Activated CD4-positive, CD25-positive, alpha-beta regulatory T cell (primary cell): ENCODE measurements at regions not wholly inside any gene's neighbourhood (a gene's known extent, or its start where the extent isn't known, plus 50 kb on each side); places are given as distances from the start of the nearest gene placed in this dataset.

Experiments
- DNase-seq, 4 experiments: peaks; one replicate each; lab custom pipeline; 2025; lab: John Stamatoyannopoulos, UW

DNA sequence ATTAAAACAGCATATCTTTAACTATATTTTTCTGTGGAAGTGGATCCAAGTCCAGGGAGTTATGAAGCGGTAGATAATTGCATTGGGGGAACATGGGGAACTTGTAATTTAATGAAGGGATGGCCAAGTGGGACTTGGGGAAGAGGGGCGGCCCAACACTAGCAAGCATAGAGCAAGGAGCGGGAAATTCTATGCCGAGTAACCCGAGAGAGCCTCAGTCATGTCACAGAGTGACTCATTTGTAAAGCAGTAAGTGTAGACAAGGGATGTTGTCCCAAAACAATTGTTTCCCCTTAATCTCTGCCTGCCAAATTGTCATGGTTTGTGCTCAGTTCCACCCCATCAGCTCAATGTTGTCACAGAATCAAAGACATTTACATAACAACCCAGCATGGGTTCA is 620.1 kb downstream of the AJAP1 start:
- no peak for DNase-seq

GRCh38 chr1:5273280-5274003 is 619.0 kb downstream of the AJAP1 start:
- DNase-seq, result no peak

GRCh38 chr1:5272325-5272724 is 617.9 kb downstream of the AJAP1 start:
- DNase-seq, result no peak

DNA sequence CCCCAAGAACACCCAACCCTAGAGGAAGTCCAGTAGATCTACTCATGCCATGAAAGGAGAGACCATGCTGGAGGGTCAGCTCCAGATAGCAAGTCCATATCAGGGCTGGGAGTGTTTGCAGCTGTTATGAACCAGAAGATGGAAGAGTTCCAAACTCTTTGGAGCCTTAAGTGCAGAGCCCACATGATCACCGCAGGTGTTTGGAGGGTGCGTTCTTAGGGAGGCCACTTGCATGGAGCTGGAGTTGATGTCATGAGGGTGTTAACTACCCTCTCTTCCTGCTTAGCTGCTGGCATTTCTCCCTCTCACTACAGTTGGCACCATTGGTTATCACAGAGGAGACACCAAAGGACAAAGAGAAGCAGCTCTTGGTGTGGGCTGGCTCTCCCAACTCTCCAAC is 616.9 kb downstream of the AJAP1 start:
- no peak for DNase-seq

DNA sequence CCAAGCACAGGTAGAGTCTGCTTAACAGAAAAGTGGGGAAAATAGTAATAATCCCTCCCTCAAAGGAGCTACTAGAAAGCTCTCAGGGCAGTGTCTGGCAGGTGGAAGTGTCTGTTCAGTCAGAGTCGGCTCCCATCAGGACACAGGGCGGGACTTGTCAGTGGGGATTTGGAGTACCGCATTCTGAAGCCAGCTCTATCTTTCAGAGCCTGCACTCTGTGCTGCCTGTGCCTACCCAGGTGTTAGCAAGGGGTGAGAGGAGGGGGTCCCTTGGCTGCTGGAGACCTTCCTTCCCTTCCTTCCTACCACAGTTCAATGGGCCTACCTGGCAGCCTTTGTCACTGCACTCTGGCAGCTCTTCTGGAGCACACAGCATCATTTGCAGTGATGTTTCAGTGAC is 615.5 kb downstream of the AJAP1 start:
- no peak for DNase-seq

DNA sequence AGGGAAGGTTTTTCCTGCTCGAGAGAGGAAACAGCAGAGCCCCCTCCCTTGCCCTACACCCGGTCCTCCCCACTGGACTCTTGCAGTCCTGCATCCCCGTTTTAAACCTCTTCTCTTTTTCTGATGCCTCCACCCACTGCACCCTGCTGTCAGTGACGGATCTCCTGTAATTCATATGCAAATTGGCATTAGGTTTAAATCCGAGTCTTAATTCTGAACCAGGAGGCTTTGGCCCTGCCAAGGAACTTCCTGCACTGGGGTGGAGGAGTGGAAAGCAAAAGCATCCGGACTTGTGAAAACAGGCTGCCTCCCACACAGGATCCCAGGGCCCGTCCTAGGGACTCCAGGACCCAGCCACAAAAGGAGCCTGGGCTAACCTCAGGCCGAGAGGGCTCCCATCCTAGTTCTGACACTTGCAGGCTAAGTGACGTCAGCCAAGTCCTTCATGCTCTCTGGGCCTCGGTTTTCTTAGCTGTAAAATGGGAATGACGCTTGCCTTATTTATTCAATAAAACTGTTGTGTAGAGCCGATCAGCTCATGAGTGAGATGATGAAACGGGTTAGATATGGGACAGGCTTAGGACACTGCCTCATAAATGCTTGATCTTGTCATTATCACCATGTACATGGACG is 613.3 kb downstream of the AJAP1 start:
- DNase-seq, result no peak

GRCh38 chr1:5265438-5266075 is 611.1 kb downstream of the AJAP1 start:
- no peak for DNase-seq

- DNase-seq, result no peak
Measured at GRCh38 chr1:5264476-5264875, 610.1 kb downstream of the AJAP1 start.

- DNase-seq, result no peak
Measured at GRCh38 chr1:5256793-5257192, 602.4 kb downstream of the AJAP1 start.

GRCh38 chr1:5254975-5255374 is 600.6 kb downstream of the AJAP1 start:
- DNase-seq, result no peak

- no peak for DNase-seq
Measured at GRCh38 chr1:5254131-5254725, 599.8 kb downstream of the AJAP1 start.

DNA sequence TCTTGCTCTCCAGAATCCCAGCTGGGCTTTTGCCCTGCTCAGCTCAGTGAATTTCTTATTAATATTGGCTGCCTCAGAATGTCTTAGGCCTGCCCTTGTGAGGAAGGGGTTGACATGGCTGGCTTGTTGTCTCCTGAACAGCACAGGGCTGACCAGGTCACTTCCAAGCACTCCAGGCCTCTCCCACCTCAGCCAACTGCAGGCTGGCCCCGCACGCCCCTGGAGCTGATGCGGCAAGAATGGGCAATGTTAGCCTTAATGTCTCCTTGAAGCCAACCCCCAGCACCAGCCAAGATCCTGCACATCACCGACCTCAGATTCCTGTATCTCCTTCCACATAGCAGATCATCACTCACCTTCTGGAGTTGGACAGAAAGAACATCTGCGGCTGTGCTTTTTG is 598.6 kb downstream of the AJAP1 start:
- DNase-seq, result no peak

- DNase-seq, result no peak
Measured at GRCh38 chr1:5250336-5250735, 595.9 kb downstream of the AJAP1 start.

DNA sequence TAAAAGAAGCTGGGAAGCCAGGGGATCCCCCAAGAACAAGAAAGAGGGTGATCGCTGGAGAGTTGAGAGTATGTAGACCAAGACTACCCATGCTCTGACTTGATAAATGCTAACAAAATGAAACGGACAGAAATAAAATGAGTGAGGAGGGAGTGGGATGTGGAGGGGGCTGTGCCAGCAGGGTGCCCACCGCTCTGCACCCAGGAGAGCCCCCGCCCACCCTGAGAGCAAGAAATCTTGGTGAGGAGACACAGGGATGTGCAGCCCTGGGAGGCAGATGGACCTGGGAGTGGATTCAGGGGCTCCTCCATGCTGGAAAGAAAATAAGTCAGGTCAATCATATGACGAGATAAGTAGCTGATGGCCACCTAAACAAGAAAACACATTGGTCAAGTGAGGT is 590.9 kb downstream of the AJAP1 start:
- DNase-seq, result no peak

DNA sequence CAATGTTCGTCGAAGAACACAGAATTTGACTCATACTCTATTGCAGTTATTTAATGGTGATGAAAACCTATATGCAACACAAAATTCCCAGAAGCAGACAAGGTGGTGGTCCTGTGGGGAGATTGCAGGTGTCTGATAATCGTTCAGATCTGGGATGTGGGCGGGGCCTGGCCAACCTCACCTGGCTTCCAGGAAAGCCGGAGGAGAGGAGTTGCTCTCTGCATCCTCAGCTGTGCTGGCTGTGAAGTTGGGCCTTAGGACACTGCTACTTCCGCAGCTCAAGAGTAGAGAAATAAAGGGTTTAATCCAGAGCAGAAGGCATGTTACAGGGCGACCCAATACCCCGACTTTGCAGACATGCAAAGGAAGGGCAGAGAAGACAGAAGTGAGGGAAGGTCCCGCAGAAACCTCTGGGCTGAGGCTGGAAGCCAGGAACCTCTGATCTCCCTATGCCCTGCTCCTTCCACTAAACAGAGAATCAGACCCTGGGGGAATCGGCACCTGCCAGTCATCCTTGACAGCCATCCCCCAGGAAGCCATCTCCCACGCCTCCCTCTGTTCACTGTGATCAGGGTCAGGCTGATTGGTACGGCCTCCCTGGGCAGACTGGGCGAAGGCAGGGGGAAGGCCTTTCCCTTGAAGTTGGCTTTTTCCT is 590.3 kb downstream of the AJAP1 start:
- DNase-seq, result no peak

DNA sequence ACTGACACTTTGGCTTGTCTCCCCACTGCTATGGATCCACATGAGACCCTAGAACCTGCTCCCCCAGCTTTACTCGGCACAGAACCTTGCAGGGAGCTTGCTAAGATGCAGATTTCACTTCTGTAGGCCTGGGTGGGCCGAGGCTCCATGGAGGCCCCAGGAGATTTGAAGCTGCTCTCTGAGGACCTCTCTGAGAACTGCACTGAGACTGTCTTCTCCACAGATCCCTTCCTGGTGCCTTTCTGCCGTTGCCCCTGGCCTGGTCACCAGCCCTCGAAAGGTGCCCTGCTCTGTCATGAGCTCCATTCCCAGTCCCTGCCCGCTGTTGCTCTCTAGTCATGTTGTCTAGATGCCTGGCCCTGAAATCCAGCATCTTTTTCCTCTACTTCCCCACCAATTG is 588.4 kb downstream of the AJAP1 start:
- no peak for DNase-seq

GRCh38 chr1:5239911-5240310 is 585.5 kb downstream of the AJAP1 start:
- DNase-seq, result no peak

DNA sequence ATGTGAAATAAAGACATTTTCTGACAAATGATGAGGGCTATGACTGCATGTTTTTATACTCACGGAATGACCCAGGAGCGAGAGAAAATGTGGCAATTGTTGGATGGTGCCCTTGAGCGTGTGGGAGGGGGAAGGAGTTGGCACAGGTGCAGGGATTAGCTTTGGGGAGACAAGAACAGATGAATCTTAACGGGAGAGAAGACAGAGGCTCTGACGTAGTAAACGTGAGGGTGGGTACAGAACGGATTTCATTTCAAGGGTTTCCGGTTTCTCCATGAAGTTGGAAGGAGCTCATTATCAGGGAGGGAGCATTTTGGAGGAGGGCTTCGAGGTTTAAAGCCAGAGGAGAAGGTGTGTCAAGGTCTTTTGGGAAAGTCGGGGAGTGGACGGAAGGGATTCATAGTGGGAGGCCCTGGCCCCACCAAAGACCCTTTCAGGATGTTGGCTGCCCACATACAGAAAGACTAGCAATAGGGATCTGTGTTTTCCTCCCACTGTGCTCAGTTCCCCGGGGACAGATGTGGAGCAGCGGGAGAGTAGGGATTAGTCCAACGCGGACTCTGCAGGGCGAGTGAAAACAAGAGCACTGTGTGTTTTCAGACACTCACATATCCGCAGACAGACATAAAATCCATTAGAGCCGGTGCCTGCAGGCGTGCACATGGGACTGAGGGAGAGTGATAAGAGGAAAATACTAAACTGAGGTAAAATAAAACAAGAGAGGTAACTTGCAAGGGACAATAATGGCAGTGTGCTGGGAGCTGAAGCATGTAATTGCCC is 584.1 kb downstream of the AJAP1 start:
- DNase-seq, result no peak

DNA sequence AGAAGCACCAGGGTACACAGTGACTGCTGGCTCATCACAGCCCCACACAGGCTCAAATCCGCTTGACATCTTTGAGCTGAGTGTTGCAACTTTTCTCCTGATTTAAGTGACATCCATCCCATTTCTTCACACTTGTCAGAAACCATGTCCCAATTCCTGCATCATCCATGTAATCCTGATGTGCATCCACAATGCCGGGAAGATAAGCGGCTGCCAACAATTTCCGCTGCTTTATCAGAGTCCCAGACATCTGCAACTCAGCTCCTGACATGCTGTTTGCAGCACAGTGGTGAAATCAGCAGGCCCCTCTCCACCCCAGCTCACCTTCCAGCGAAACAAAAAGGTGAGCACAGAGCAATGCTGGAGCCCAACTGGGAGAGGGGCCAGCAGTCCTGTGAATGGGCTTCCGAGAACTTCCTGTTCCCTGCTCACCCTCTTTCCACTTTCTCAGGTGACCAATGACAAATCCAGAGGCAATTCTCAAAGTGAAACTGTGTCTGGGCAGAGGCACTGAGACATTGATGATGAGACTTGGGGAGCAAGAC is 581.0 kb downstream of the AJAP1 start:
- DNase-seq, result no peak

- DNase-seq, result no peak
Measured at GRCh38 chr1:5232537-5232936, 578.1 kb downstream of the AJAP1 start.

GRCh38 chr1:5231541-5232315 is 577.3 kb downstream of the AJAP1 start:
- DNase-seq, result no peak
